AG10803 (cell line): ENCODE measurements at regions not wholly inside any gene's neighbourhood (a gene's known extent, or its start where the extent isn't known, plus 50 kb on each side); places are given as distances from the start of the nearest gene placed in this dataset.
A peak's percentile ranks its signal among the peaks of the same experiment; 100 is the strongest.

ENCODE experiments used
- DNase-seq: peaks from one replicate; pipeline ENCODE4 v3.0.0; 2010; ENCODE audit warnings: low read depth
- H3K4me3 ChIP-seq: 2 replicates; pipeline ENCODE4 v1.5.1; 2011; ENCODE audit warnings: mild to moderate bottlenecking, low read length, control low read depth
- TF ChIP-seq, protein P1 (sequence below): conservative IDR thresholded peaks from 2 replicates; pipeline ENCODE4 v1.5.1; 2011; ENCODE audit warnings: mild to moderate bottlenecking, low read length, control low read depth, inconsistent platforms

DNA sequence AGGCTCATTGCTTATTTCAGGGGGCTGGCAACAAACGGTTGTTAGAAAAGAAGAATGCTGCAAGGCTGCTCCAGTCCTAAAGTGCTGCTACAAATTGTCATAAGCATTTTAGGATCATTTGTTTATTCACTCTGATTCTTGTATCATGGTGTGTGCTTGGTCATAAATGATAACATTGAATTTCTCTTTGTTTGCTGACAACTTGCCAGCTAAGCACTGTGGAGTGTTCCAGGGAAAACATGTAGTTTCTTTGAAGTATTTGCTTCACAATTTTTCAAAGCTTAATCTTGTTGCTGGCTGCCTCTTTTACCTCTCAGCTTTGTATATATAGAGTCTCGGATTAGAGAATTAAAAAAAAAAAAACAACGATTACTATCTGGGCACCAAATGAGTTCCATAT is 263.0 kb downstream of the PHF14 start:
- no peak for DNase-seq
- H3K4me3 ChIP-seq, result no peak overlapping the region
- TF ChIP-seq, protein P1, sequence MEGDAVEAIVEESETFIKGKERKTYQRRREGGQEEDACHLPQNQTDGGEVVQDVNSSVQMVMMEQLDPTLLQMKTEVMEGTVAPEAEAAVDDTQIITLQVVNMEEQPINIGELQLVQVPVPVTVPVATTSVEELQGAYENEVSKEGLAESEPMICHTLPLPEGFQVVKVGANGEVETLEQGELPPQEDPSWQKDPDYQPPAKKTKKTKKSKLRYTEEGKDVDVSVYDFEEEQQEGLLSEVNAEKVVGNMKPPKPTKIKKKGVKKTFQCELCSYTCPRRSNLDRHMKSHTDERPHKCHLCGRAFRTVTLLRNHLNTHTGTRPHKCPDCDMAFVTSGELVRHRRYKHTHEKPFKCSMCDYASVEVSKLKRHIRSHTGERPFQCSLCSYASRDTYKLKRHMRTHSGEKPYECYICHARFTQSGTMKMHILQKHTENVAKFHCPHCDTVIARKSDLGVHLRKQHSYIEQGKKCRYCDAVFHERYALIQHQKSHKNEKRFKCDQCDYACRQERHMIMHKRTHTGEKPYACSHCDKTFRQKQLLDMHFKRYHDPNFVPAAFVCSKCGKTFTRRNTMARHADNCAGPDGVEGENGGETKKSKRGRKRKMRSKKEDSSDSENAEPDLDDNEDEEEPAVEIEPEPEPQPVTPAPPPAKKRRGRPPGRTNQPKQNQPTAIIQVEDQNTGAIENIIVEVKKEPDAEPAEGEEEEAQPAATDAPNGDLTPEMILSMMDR, result no peak

DNA sequence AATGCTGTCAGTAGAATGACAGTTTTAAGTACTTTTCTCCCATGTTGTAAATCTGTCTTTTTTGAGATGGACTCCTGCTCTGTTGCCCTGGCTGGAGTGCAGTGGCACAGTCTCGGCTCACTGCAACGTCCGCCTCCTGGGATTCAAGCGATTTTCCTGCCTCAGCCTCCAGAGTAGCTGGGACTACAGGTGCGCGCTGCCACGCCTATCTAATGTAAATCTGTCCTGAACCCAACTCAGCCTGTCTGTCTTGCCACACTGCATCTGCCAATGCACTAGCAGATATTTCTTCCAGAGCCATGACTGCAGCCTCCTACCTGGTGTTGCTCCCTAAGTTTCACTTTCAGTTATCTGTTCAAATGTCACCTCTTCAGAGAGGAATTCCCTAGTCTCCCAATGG is 264.1 kb downstream of the PHF14 start:
- H3K4me3 ChIP-seq, result peak overlapping the region; percentile 14
- no peak for DNase-seq
- TF ChIP-seq, protein P1, result no peak

DNA sequence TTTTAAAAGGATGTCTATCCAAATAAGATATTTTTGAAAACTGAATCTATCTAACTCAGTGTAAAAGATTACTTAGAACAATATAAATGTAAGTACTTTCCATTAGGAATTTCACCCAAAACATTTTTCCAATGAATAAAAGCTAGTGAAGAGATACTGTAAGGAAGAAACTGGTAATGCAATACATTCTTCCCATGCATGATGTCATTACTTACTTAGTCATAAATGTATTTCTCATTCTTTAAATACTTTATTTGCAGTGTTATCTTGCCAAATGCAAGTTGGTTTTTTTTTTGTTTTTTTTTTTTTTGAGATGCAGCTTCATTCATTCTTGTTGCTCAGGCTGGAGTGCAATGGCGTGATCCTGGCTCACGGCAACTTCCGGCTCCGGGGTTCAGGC is 265.6 kb downstream of the PHF14 start:
- DNase-seq, result peak; percentile 59
- H3K4me3 ChIP-seq, result no peak overlapping the region
- TF ChIP-seq, protein P1, result no peak

DNA sequence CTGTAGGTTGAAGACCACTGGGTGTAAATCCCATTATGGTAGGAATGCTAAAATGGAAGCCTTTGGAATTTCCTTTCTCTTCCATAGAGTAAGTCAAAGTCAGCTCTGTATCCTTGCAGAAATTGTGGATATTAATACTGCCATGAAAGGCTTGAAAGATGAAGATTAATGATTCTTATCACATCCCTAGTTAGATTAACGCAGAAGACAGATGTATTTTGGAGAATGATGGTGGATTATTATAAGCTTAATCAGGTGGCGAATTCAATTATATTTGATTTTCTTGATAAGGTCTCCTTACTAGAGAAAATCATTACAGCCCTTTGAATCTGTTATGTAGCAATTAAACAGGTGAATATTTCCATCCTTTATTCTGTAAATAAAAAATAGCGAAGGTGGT is 270.1 kb downstream of the PHF14 start:
- H3K4me3 ChIP-seq, result no peak overlapping the region
- no peak for DNase-seq
- TF ChIP-seq, protein P1, result no peak

DNA sequence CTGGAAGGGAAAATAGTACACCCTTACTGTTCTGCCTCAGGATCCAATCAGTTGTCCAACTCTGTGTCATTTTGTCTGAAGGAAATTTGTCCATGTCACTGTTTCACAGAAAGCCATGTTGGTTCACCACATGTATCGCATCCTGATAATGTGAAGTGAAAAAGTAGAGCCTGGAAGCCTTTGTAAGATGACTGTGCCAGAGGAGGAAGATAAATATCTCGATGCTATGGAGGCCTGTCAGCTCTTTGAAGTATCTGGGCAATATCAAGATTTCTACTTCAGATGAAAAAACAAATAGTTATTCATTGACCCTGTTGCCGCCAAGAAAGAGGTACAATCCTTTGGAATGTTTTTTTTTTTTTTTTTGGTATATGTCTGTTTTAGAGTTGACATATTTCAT is 270.5 kb downstream of the PHF14 start:
- DNase-seq, result no peak
- no peak overlapping the region for H3K4me3 ChIP-seq
- TF ChIP-seq, protein P1, result no peak

DNA sequence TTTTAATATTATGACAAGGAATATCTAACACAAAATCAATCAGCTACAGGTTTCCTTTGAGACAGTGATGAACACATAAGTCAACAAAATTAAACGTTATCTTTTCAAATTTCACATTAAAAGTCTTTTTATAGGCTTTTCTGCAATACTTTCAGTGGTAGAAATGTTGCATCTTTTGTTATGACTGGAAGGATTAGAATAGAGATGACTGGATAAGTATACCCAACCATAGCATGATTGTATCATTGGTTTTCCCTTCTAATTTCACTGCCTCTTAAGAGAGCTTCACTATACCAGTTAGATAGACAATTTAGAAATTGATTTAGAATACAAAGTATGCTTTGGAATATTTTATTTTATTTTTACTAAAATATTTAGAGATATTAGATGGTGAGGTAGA is 273.9 kb downstream of the PHF14 start:
- TF ChIP-seq, protein P1, result no peak
- no peak for DNase-seq
- H3K4me3 ChIP-seq, result no peak overlapping the region

DNA sequence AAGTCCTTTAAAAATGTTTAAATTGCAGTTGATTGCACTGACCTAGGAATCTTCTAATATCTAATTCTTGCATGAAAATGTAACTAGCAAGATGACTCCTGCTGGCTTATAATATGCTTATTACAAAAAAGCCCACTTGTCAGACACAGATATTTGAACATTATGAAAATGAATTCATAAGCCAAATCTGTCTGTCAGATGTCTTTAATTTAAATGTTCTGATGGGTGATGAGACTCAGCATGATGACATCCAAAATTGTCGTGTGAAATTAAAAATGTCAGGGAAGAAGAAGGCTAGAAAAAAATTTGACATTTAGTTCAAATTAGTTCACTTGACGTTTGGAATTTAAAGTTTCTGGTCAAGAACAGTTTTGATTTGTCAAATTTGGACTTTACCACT is 277.8 kb downstream of the PHF14 start:
- no peak overlapping the region for H3K4me3 ChIP-seq
- TF ChIP-seq, protein P1, result no peak
- DNase-seq, result no peak
